ENCODE measurements at regions not wholly inside any gene's neighbourhood (a gene's known extent, or its start where the extent isn't known, plus 50 kb on each side); places are given as distances from the start of the nearest gene placed in this dataset.
A peak's percentile ranks its signal among the peaks of the same experiment; 100 is the strongest.
"Not testable (repeated sequence)": the region's sequence is repeated elsewhere in the genome, so short reads cannot be mapped to it uniquely, and the experiment has no call there.

GRCh38 chr9:63876380-63876779, 1408.6 kb downstream of the FOXD4L5 start:
- H3K4me1 ChIP-seq (replicated peaks in 1 of 2; ENCODE audit: control insufficient read depth in 2 of 2, insufficient read depth in 2 of 2, low read length in 2 of 2); H3K9me3 ChIP-seq (replicated peaks; ENCODE audit: control insufficient read depth, insufficient read depth, low read depth, low read length); intact Hi-C loops (cut with micrococcal nuclease); H3K79me2 ChIP-seq (ENCODE audit: control insufficient read depth, insufficient read depth, low read length); ATAC-seq; H3K4me3 ChIP-seq; H3K4me2 ChIP-seq (ENCODE audit: insufficient read depth, low read length); H3K36me3 ChIP-seq (ENCODE audit: control insufficient read depth, insufficient read depth, low read length); FAIRE-seq; H3K27ac ChIP-seq (ENCODE audit: extremely low read depth, low read depth, low read length); POLR2A ChIA-PET; CTCF ChIA-PET (ENCODE audit: low intra/inter-chr PET ratio); BruUV-seq (replicated peaks); H3K27me3 ChIP-seq (ENCODE audit: control insufficient read depth in 2 of 2, insufficient read depth in 2 of 2, low read length in 2 of 2); H2AFZ ChIP-seq (ENCODE audit: low read depth, low read length); H3K9ac ChIP-seq (ENCODE audit: insufficient read depth in 1 of 2, low read depth in 2 of 2, low read length in 2 of 2); H4K20me1 ChIP-seq (replicated peaks; ENCODE audit: control insufficient read depth, insufficient read depth, low read length); DNase-seq (ENCODE audit: extremely low read depth in 1 of 4, low spot score in 3 of 4); in situ Hi-C loops (cut with MboI); H3K9me1 ChIP-seq (ENCODE audit: control insufficient read depth, insufficient read depth, low read length): not testable (repeated sequence)
- 47% methylated on average over 2 of the region's 17 CpGs for WGBS (ENCODE audit: insufficient coverage, low coverage, missing lambda C conversion rate)

- DNase-seq (ENCODE audit: extremely low read depth in 1 of 4, low spot score in 3 of 4) = peak; percentile 55 to 79 (median 58)
- 25% methylated on average over 9 of the region's 52 CpGs for WGBS (ENCODE audit: insufficient coverage, low coverage, missing lambda C conversion rate)
- H3K4me3 ChIP-seq = peak overlapping the region; percentile 50
- peak; percentile 58 for TF ChIP-seq ZFX (CRISPR knock-in tag; IDR thresholded peaks at IDR 0.05)
- TF ChIP-seq ELF1 (tag; IDR thresholded peaks at IDR 0.05) = peak; percentile 86
- no peak for TF ChIP-seq RAD51 (IDR thresholded peaks at IDR 0.05; ENCODE audit: borderline replicate concordance, low read depth)
- TF ChIP-seq L3MBTL2 (IDR thresholded peaks at IDR 0.05) = peak; percentile 51; the same call in 1 of the 2 replicates
- TF ChIP-seq E2F6 (IDR thresholded peaks at IDR 0.05; ENCODE audit: borderline replicate concordance in 1 of 2, extremely low read depth in 1 of 2, insufficient read depth in 1 of 2, insufficient read length in 1 of 2, low read depth in 1 of 2, low read length in 1 of 2, poor library complexity in 1 of 2, severe bottlenecking in 1 of 2) = peak in 1 of 2 experiments; percentile 46
- TF ChIP-seq ZNF121 (CRISPR knock-in tag; conservative IDR thresholded peaks at IDR 0.05) = peak; percentile 55; the same call in 1 of the 2 replicates
- TF ChIP-seq, protein P1, sequence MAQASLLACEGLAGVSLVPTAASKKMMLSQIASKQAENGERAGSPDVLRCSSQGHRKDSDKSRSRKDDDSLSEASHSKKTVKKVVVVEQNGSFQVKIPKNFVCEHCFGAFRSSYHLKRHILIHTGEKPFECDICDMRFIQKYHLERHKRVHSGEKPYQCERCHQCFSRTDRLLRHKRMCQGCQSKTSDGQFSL (CRISPR knock-in tag; IDR thresholded peaks at IDR 0.05) = no peak
- TF ChIP-seq, protein P1 (tag; IDR thresholded peaks at IDR 0.05) = peak in 1 of 2 experiments; percentile 79; a peak in 2 of 4 replicates
- TF ChIP-seq NR2C2 (CRISPR knock-in tag; IDR thresholded peaks at IDR 0.05) = no peak
- TF ChIP-seq NR2C2 (tag; IDR thresholded peaks at IDR 0.05) = peak; percentile 63
- TF ChIP-seq ZNF41 (CRISPR knock-in tag; conservative IDR thresholded peaks at IDR 0.05) = no peak
- 0 out of 4 replicates have a peak, but pooled peaks of 1 of the 2 experiments have one; percentile 17 for TF ChIP-seq NRF1 (conservative IDR thresholded peaks at IDR 0.05 in 1 of 2, IDR thresholded peaks at IDR 0.05 in 1 of 2)
- 0 out of 2 replicates have a peak, but pooled peaks have one; percentile 46 for TF ChIP-seq MTA3 (IDR thresholded peaks at IDR 0.05; ENCODE audit: borderline replicate concordance)
- peak; percentile 49; the same call in 1 of the 2 replicates for TF ChIP-seq SUPT5H (IDR thresholded peaks at IDR 0.05)
These were observed 1425.4 kb downstream of the FOXD4L5 start for GRCh38 chr9:63859475-63860215.

More at GRCh38 chr9:63859475-63860215, 1425.4 kb downstream of the FOXD4L5 start:
- Histone ChIP-seq H4K20me1 (replicated peaks; ENCODE audit: control insufficient read depth, insufficient read depth, low read length) (no peaks in the 10 kb centered on the region), H3K9ac (ENCODE audit: insufficient read depth in 1 of 2, low read depth in 2 of 2, low read length in 2 of 2) (peak overlapping the region; percentile 59 to 83; a peak in 3 of 4 replicates), H3K9me1 (ENCODE audit: control insufficient read depth, insufficient read depth, low read length) (no peaks in the 10 kb centered on the region), H3K27me3 (ENCODE audit: control insufficient read depth in 2 of 2, insufficient read depth in 2 of 2, low read length in 2 of 2) (no peaks in the 10 kb centered on the region), H3K4me2 (ENCODE audit: insufficient read depth, low read length) (peak overlapping the region; percentile 62; the same call in 1 of the 2 replicates), H2AFZ (ENCODE audit: low read depth, low read length) (peak overlapping the region; percentile 77; the same call in 1 of the 2 replicates), H3K27ac (ENCODE audit: extremely low read depth, low read depth, low read length) (peak overlapping the region; percentile 72; the same call in 2 of the 3 replicates), H3K4me1 (replicated peaks in 1 of 2; ENCODE audit: control insufficient read depth in 2 of 2, insufficient read depth in 2 of 2, low read length in 2 of 2) (no peaks in the 10 kb centered on the region), H3K9me3 (replicated peaks; ENCODE audit: control insufficient read depth, insufficient read depth, low read depth, low read length) (no peaks in the 10 kb centered on the region), H3K79me2 (ENCODE audit: control insufficient read depth, insufficient read depth, low read length) (peaks cover 7% of the 10 kb centered on the region; the same call in 2 of the 3 replicates), H3K36me3 (ENCODE audit: control insufficient read depth, insufficient read depth, low read length) (no peaks in the 10 kb centered on the region)
- ATAC-seq (peak; percentile 93), FAIRE-seq (no peak)
- BruUV-seq (replicated peaks) = TSS peak; percentile 81
- ChIA-PET POLR2A (no interaction called here), CTCF (ENCODE audit: low intra/inter-chr PET ratio) (no interaction called here)
- in situ Hi-C loops (cut with MboI) = no loop called here
- intact Hi-C loops (cut with micrococcal nuclease) = no loop called here
